Naive thymus-derived CD4-positive, alpha-beta T cell (primary cell): ENCODE measurements at regions not wholly inside any gene's neighbourhood (a gene's known extent, or its start where the extent isn't known, plus 50 kb on each side); places are given as distances from the start of the nearest gene placed in this dataset.
A peak's percentile ranks its signal among the peaks of the same experiment; 100 is the strongest.

Experiments used
- ATAC-seq: fragments of 150-1000 bp; cut with Tn5 transposase; 2 replicates; pipeline ENCODE4 v1.10.0; 2021; ENCODE audit warnings: mild to moderate bottlenecking, moderate library complexity
- CTCF ChIA-PET: fragments of 350-600 bp; sonication (Branson Sonifier 250); formaldehyde crosslinking; loops from one replicate; lab custom pipeline; 2021; ENCODE audit warnings: antibody characterized with exemption; lab: Charles Lee
- POLR2A ChIA-PET: fragments of 350-600 bp; sonication (Branson Sonifier 250); formaldehyde crosslinking; loops from one replicate; lab custom pipeline; 2021; ENCODE audit warnings: antibody characterized with exemption, inconsistent platforms; lab: Charles Lee
- DNase-seq, 9 donors: peaks; one replicate each; pipeline versions ENCODE4 v3.0.0 to v3.0.0-alpha.2; 2020 to 2022; ENCODE audit warnings: mixed read lengths in 1 of 9
- H3K27ac ChIP-seq: one replicate; pipeline ENCODE4 v1.7.0; 2013; ENCODE audit warnings: mild to moderate bottlenecking, low read depth, low read length, moderate library complexity
- H3K27me3 ChIP-seq, 2 donors: one replicate each; pipeline ENCODE4 v1.7.0; 2013; ENCODE audit warnings: low read length in 2 of 2, mild to moderate bottlenecking in 2 of 2, moderate library complexity in 2 of 2; ENCODE audit not compliant: control insufficient read depth in 2 of 2, insufficient read depth in 2 of 2
- H3K36me3 ChIP-seq, 3 experiments: 1 replicate in 2 of 3; 2 replicates in 1 of 3; pipeline ENCODE4 v1.7.0; 2013; ENCODE audit warnings: low read length in 3 of 3, mild to moderate bottlenecking in 3 of 3, moderate library complexity in 1 of 3; ENCODE audit not compliant: insufficient read depth in 3 of 3, control insufficient read depth in 2 of 3
- H3K4me1 ChIP-seq, 2 donors: one replicate each; pipeline ENCODE4 v1.7.0; 2013; ENCODE audit warnings: low read length in 2 of 2, mild to moderate bottlenecking in 2 of 2, moderate library complexity in 1 of 2; ENCODE audit not compliant: control insufficient read depth in 2 of 2, insufficient read depth in 2 of 2
- H3K4me3 ChIP-seq: 2 replicates; pipeline ENCODE4 v1.7.0; 2013; ENCODE audit warnings: mild to moderate bottlenecking, low read length
- H3K9me3 ChIP-seq, 3 experiments: 1 replicate in 2 of 3; 2 replicates in 1 of 3; pipeline ENCODE4 v1.7.0; 2013; ENCODE audit warnings: low read length in 3 of 3; ENCODE audit not compliant: control insufficient read depth in 2 of 3
- H3K27ac Mint-ChIP-seq, 9 donors: one replicate each; pipeline ENCODE4 v1.8.0; 2020 to 2022; ENCODE audit warnings: mixed read lengths in 9 of 9, mild to moderate bottlenecking in 8 of 9, moderate library complexity in 5 of 9, inconsistent platforms in 2 of 9
- H3K27me3 Mint-ChIP-seq, 5 donors: one replicate each; pipeline ENCODE4 v1.8.0; 2021 to 2022; ENCODE audit warnings: mixed read lengths in 5 of 5, mild to moderate bottlenecking in 1 of 5
- H3K36me3 Mint-ChIP-seq, 5 donors: one replicate each; pipeline ENCODE4 v1.8.0; 2020 to 2022; ENCODE audit warnings: mixed read lengths in 5 of 5, mild to moderate bottlenecking in 3 of 5, inconsistent platforms in 1 of 5
- H3K4me1 Mint-ChIP-seq, 7 donors: one replicate each; pipeline ENCODE4 v1.8.0; 2020 to 2022; ENCODE audit warnings: mixed read lengths in 7 of 7, mild to moderate bottlenecking in 3 of 7, inconsistent platforms in 1 of 7
- H3K4me3 Mint-ChIP-seq, 10 donors: one replicate each; pipeline ENCODE4 v1.8.0; 2020 to 2022; ENCODE audit warnings: mild to moderate bottlenecking in 10 of 10, mixed read lengths in 10 of 10, moderate library complexity in 6 of 10, inconsistent platforms in 2 of 10
- H3K9me3 Mint-ChIP-seq, 11 donors: one replicate each; pipeline ENCODE4 v1.8.0; 2020 to 2022; ENCODE audit warnings: mixed read lengths in 11 of 11, mild to moderate bottlenecking in 4 of 11, inconsistent platforms in 1 of 11, moderate library complexity in 1 of 11
- intact Hi-C, 2 donors: fragments of 100-400 bp; cut with micrococcal nuclease; formaldehyde crosslinking; loops; one replicate each; pipeline ENCODE4 v1.15.1; 2023

GRCh38 chrX:45447995-45448394 is 247.3 kb upstream of the DIPK2B start:
- DNase-seq (no peak), ATAC-seq (no peak)
- intact Hi-C loops, result no loop called here
- Mint-ChIP-seq H3K36me3 (no peaks in the 10 kb centered on the region), H3K4me1 (no peaks in the 10 kb centered on the region), H3K27ac (no peak overlapping the region), H3K27me3 (no peaks in the 10 kb centered on the region), H3K9me3 (peaks cover 0 to 2% (median 0%) of the 10 kb centered on the region in 11 donors), H3K4me3 (no peak overlapping the region)
- Histone ChIP-seq H3K27ac (no peak overlapping the region), H3K4me3 (no peak overlapping the region), H3K36me3 (no peaks in the 10 kb centered on the region), H3K9me3 (no peaks in the 10 kb centered on the region), H3K27me3 (no peaks in the 10 kb centered on the region), H3K4me1 (no peaks in the 10 kb centered on the region)
- ChIA-PET CTCF (no interaction called here), POLR2A (no interaction called here)

DNA sequence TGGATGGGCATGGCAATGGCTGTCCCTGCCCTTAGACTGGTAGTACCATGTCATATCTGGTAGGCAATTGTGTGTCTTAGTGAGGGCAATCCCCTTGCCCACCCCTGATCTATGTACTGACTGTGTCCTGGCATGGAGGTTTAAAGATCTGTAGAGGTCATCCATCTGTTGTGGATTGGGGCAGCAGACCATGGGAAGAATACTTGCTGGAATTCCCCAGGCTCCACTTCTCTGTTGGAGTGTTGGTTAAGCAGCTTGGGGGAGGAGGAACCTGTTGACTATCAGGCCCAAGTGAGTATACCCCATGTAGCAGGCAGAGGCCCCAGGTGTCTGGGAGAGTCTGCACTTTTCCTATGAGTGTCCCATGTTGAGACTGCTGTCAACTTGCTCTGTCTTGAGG is 246.7 kb upstream of the DIPK2B start:
- no peaks in the 10 kb centered on the region for H3K36me3 Mint-ChIP-seq
- H3K27ac Mint-ChIP-seq, result no peak overlapping the region
- no peaks in the 10 kb centered on the region for H3K4me1 ChIP-seq
- no peaks in the 10 kb centered on the region for H3K9me3 ChIP-seq
- peaks cover 0 to 2% (median 0%) of the 10 kb centered on the region in 11 donors for H3K9me3 Mint-ChIP-seq
- ChIA-PET CTCF (no interaction called here), POLR2A (no interaction called here)
- no peaks in the 10 kb centered on the region for H3K27me3 Mint-ChIP-seq
- ATAC-seq (no peak), DNase-seq (no peak)
- no peaks in the 10 kb centered on the region for H3K27me3 ChIP-seq
- H3K4me3 Mint-ChIP-seq, result no peak overlapping the region
- no peaks in the 10 kb centered on the region for H3K4me1 Mint-ChIP-seq
- H3K36me3 ChIP-seq, result no peaks in the 10 kb centered on the region
- H3K27ac ChIP-seq, result no peak overlapping the region
- intact Hi-C loops, result no loop called here
- no peak overlapping the region for H3K4me3 ChIP-seq

DNA sequence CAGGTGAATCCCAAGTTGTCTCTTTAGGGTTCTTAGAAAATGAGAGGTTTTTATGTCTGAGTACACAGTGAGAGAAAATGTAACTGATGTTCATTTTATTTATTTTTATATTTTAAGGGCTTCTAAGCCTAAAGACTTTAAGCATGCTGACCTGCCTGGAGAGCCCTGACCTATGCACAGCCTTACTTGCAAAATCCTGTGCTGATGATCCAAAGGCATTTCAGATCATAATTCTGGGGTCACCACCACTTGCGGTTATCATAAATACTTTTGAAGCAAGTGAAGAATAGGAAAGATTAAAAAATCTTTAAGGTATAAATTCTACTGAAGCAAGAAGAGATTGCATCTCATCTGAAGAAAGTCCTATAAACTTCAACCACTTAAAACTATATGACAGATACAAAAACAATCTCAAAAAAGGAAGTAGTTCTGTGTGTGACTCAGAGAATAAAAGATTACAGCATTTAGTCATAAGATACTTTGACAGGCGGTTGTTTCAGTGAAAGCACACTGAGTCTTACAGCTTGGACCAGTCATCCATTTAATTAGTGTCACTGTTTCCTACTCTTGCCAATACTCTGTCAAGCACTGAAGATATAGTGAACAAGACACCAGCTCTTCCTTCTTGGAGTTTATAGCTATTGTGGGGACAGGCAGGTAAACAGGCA is 245.2 kb upstream of the DIPK2B start:
- Mint-ChIP-seq H3K9me3 (peaks cover 0 to 2% (median 0%) of the 10 kb centered on the region in 11 donors), H3K4me3 (no peak overlapping the region), H3K27me3 (no peaks in the 10 kb centered on the region), H3K27ac (no peak overlapping the region), H3K4me1 (no peaks in the 10 kb centered on the region), H3K36me3 (no peaks in the 10 kb centered on the region)
- ATAC-seq (peak; percentile 64), DNase-seq (no peak)
- intact Hi-C loops, result no loop called here
- ChIA-PET CTCF (no interaction called here), POLR2A (no interaction called here)
- Histone ChIP-seq H3K4me3 (no peak overlapping the region), H3K4me1 (no peaks in the 10 kb centered on the region), H3K36me3 (no peaks in the 10 kb centered on the region), H3K9me3 (no peaks in the 10 kb centered on the region), H3K27ac (no peak overlapping the region), H3K27me3 (no peaks in the 10 kb centered on the region)

- no peak overlapping the region for H3K27ac Mint-ChIP-seq
- no peaks in the 10 kb centered on the region for H3K4me1 ChIP-seq
- H3K27me3 Mint-ChIP-seq, result peaks cover 0 to 10% (median 0%) of the 10 kb centered on the region in 5 donors
- POLR2A ChIA-PET, result no interaction called here
- CTCF ChIA-PET, result no interaction called here
- no peak for ATAC-seq
- no peaks in the 10 kb centered on the region for H3K27me3 ChIP-seq
- H3K4me3 Mint-ChIP-seq, result no peak overlapping the region
- H3K36me3 ChIP-seq, result no peaks in the 10 kb centered on the region
- H3K4me1 Mint-ChIP-seq, result no peaks in the 10 kb centered on the region
- H3K36me3 Mint-ChIP-seq, result no peaks in the 10 kb centered on the region
- no peak overlapping the region for H3K4me3 ChIP-seq
- peaks cover 0 to 2% (median 0%) of the 10 kb centered on the region in 11 donors for H3K9me3 Mint-ChIP-seq
- no peak for DNase-seq
- H3K27ac ChIP-seq, result no peak overlapping the region
- no peaks in the 10 kb centered on the region for H3K9me3 ChIP-seq
- intact Hi-C loops, result no loop called here
These were observed 236.5 kb upstream of the DIPK2B start for GRCh38 chrX:45437186-45437585.

- Histone ChIP-seq H3K27me3 (no peaks in the 10 kb centered on the region), H3K36me3 (no peaks in the 10 kb centered on the region), H3K4me1 (no peaks in the 10 kb centered on the region), H3K4me3 (no peak overlapping the region), H3K27ac (no peak overlapping the region), H3K9me3 (no peaks in the 10 kb centered on the region)
- ATAC-seq, result no peak
- ChIA-PET CTCF (no interaction called here), POLR2A (no interaction called here)
- Mint-ChIP-seq H3K9me3 (peaks cover 0 to 5% (median 0%) of the 10 kb centered on the region in 11 donors), H3K36me3 (no peaks in the 10 kb centered on the region), H3K27ac (no peak overlapping the region), H3K4me3 (no peak overlapping the region), H3K4me1 (no peaks in the 10 kb centered on the region), H3K27me3 (peaks cover 0 to 15% (median 0%) of the 10 kb centered on the region in 5 donors)
- intact Hi-C loops, result no loop called here
- no peak for DNase-seq
These were observed 234.8 kb upstream of the DIPK2B start for GRCh38 chrX:45435481-45435880.

GRCh38 chrX:45434231-45434630 is 233.6 kb upstream of the DIPK2B start:
- Histone ChIP-seq H3K4me3 (no peak overlapping the region), H3K36me3 (no peaks in the 10 kb centered on the region), H3K27ac (no peak overlapping the region), H3K9me3 (no peaks in the 10 kb centered on the region), H3K27me3 (no peaks in the 10 kb centered on the region), H3K4me1 (no peaks in the 10 kb centered on the region)
- Mint-ChIP-seq H3K27me3 (peaks cover 0 to 15% (median 0%) of the 10 kb centered on the region in 5 donors), H3K36me3 (no peaks in the 10 kb centered on the region), H3K9me3 (peaks cover 0 to 5% (median 0%) of the 10 kb centered on the region in 11 donors), H3K4me3 (no peak overlapping the region), H3K27ac (no peak overlapping the region), H3K4me1 (no peaks in the 10 kb centered on the region)
- CTCF ChIA-PET, result no interaction called here
- DNase-seq, result no peak
- POLR2A ChIA-PET, result no interaction called here
- ATAC-seq, result no peak
- intact Hi-C loops, result no loop called here

DNA sequence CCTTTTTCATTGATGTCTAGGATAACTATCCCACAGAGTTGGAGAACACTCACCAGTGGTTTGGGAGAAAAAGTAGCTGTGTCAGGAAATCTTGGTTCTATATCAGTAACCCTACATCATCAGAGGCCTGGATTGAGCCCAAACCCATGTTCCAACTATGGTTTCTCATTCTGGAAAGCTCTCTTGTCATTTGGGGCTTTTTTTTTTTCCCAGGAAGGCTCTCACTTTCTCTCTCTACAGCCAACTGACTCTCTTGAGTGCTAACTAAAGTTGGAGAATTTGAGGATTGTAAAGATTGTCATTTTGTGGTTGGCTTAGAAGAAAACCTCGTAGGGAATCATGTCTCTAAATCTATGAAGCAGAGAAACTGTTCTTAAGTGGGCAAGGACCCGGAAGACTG is 228.2 kb upstream of the DIPK2B start:
- Mint-ChIP-seq H3K27me3 (peaks cover 0 to 20% (median 8%) of the 10 kb centered on the region in 5 donors), H3K36me3 (no peaks in the 10 kb centered on the region), H3K27ac (no peak overlapping the region), H3K4me1 (no peaks in the 10 kb centered on the region), H3K4me3 (no peak overlapping the region), H3K9me3 (peaks cover 0 to 7% (median 0%) of the 10 kb centered on the region in 11 donors)
- POLR2A ChIA-PET, result no interaction called here
- Histone ChIP-seq H3K9me3 (no peaks in the 10 kb centered on the region), H3K4me3 (no peak overlapping the region), H3K4me1 (no peaks in the 10 kb centered on the region), H3K27ac (no peak overlapping the region), H3K27me3 (no peaks in the 10 kb centered on the region), H3K36me3 (no peaks in the 10 kb centered on the region)
- intact Hi-C loops, result no loop called here
- CTCF ChIA-PET, result no interaction called here
- no peak for ATAC-seq
- no peak for DNase-seq
